Panc1 (cell line): ENCODE measurements at regions not wholly inside any gene's neighbourhood (a gene's known extent, or its start where the extent isn't known, plus 50 kb on each side); places are given as distances from the start of the nearest gene placed in this dataset.

Experiments used
- ATAC-seq: fragments of 200-7000 bp; cut with Tn5 transposase; 2 replicates; pipeline ENCODE4 v1.9.1; 2020; ENCODE audit warnings: mild to moderate bottlenecking, moderate library complexity
- BruUV-seq: library from RNA; stranded (reverse); fragments of 400-500 nt; replicated peaks from 2 replicates; lab custom pipeline; 2021; lab: Mats Ljungman, UMichigan
- CTCF ChIA-PET: fragments of 300-600 bp; sonication (Branson Sonifier 250); formaldehyde crosslinking; loops from one replicate; lab custom pipeline; 2022; ENCODE audit warnings: antibody characterized with exemption; lab: Charles Lee
- POLR2A ChIA-PET: fragments of 300-600 bp; sonication (Branson Sonifier 250); formaldehyde crosslinking; loops from one replicate; lab custom pipeline; 2022; ENCODE audit warnings: antibody characterized with exemption; lab: Charles Lee
- DNase-seq: peaks from one replicate; pipeline ENCODE4 v3.0.0-alpha.2; 2010; ENCODE audit warnings: low read depth, low spot score
- H3K27ac ChIP-seq: 2 replicates; pipeline ENCODE4 v1.5.1; 2011; ENCODE audit warnings: mild to moderate bottlenecking, low read length, inconsistent platforms
- H3K27me3 ChIP-seq: fragments of 200-500 bp; sonication (Bioruptor generic); 2 replicates; pipeline ENCODE4 v1.6.0; 2014; ENCODE audit warnings: low read length, inconsistent platforms; ENCODE audit not compliant: control insufficient read depth, insufficient read depth
- H3K36me3 ChIP-seq: fragments of 200-500 bp; sonication (Bioruptor generic); 2 replicates; pipeline ENCODE4 v1.5.1; 2014; ENCODE audit warnings: inconsistent platforms, mild to moderate bottlenecking, low read length, moderate library complexity; ENCODE audit not compliant: control insufficient read depth, insufficient read depth
- H3K4me1 ChIP-seq: 2 replicates; pipeline ENCODE4 v1.5.1; 2011; ENCODE audit warnings: inconsistent platforms, mild to moderate bottlenecking, low read length, moderate library complexity; ENCODE audit not compliant: control insufficient read depth, insufficient read depth
- H3K4me3 ChIP-seq, 2 experiments: 2 replicates each; pipeline ENCODE4 v1.5.1; 2011 to 2012; ENCODE audit warnings: low read depth in 2 of 2, low read length in 2 of 2, mild to moderate bottlenecking in 2 of 2, inconsistent platforms in 1 of 2, moderate library complexity in 1 of 2
- H3K9me3 ChIP-seq: fragments of 200-500 bp; sonication (Bioruptor generic); 2 replicates; pipeline ENCODE4 v1.5.1; 2014; ENCODE audit warnings: low read depth, mild to moderate bottlenecking, inconsistent platforms, low read length, moderate library complexity; ENCODE audit not compliant: control insufficient read depth, insufficient read depth
- POLR2AphosphoS5 ChIP-seq: IDR thresholded peaks from 2 replicates; pipeline ENCODE4 v1.6.1; 2012; ENCODE audit warnings: mild to moderate bottlenecking, low read depth, low read length, moderate library complexity
- SIN3A ChIP-seq: IDR thresholded peaks from 2 replicates; pipeline ENCODE4 v1.6.1; 2012; ENCODE audit warnings: low read depth, mild to moderate bottlenecking, low read length, moderate library complexity, borderline replicate concordance; ENCODE audit not compliant: insufficient read depth
- TCF7L2 ChIP-seq: IDR thresholded peaks from 2 replicates; pipeline ENCODE4 v1.6.1; 2011; ENCODE audit warnings: mild to moderate bottlenecking, low read depth, low read length, inconsistent platforms
- in situ Hi-C: cut with HindIII; loops from 2 replicates; pipeline ENCODE4 v1.10.0; 2016; ENCODE audit warnings: low sequenced_read_pairs, low pct_unique_long_range_greater_than_20kb
- intact Hi-C: fragments of 100-400 bp; cut with micrococcal nuclease; formaldehyde crosslinking; loops from one replicate; pipeline ENCODE4 v1.10.0; 2022; ENCODE audit not compliant: unreplicated experiment
- TF ChIP-seq, protein P1 (sequence below): fragments of 450-650 bp; IDR thresholded peaks from 2 replicates; pipeline ENCODE4 v1.5.1; 2017; ENCODE audit warnings: mild to moderate bottlenecking
- TF ChIP-seq, protein P2 (sequence below), 2 experiments: IDR thresholded peaks; 2 replicates each; pipeline ENCODE4 v1.6.1; 2011 to 2012; ENCODE audit warnings: low read depth in 2 of 2, control low read depth in 1 of 2, low read length in 1 of 2, mild to moderate bottlenecking in 1 of 2, moderate library complexity in 1 of 2; ENCODE audit not compliant: insufficient read depth in 1 of 2

DNA sequence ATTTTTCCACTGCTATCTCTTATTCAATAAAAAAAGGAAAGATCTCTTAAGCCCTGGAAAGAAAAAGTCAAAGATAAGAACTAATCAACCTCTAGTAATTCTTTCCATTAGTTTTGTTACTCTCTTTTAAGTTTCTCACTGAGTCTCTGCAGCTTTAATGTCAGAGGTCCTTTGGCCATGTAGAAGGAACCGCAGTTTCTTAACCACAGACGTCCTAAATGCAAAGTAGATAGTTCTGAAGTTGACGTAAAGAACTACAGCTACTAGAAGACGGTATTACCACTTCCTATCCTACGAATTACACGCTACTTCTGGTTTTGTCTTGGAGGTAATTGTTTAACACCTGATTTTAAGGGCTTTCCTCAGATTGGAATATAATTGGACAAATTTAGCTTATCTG is 325.9 kb downstream of the ANKRD50 start:
- no peaks in the 10 kb centered on the region for H3K9me3 ChIP-seq
- BruUV-seq = no TSS peak
- H3K27ac ChIP-seq = no peak overlapping the region
- intact Hi-C loops (no loop called here), in situ Hi-C loops (no loop called here)
- ChIA-PET POLR2A (no interaction called here), CTCF (no interaction called here)
- no peak for ATAC-seq
- H3K36me3 ChIP-seq = no peaks in the 10 kb centered on the region
- TF ChIP-seq POLR2AphosphoS5 (no peak), TCF7L2 (no peak), SIN3A (no peak)
- TF ChIP-seq, protein P1, sequence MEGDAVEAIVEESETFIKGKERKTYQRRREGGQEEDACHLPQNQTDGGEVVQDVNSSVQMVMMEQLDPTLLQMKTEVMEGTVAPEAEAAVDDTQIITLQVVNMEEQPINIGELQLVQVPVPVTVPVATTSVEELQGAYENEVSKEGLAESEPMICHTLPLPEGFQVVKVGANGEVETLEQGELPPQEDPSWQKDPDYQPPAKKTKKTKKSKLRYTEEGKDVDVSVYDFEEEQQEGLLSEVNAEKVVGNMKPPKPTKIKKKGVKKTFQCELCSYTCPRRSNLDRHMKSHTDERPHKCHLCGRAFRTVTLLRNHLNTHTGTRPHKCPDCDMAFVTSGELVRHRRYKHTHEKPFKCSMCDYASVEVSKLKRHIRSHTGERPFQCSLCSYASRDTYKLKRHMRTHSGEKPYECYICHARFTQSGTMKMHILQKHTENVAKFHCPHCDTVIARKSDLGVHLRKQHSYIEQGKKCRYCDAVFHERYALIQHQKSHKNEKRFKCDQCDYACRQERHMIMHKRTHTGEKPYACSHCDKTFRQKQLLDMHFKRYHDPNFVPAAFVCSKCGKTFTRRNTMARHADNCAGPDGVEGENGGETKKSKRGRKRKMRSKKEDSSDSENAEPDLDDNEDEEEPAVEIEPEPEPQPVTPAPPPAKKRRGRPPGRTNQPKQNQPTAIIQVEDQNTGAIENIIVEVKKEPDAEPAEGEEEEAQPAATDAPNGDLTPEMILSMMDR = no peak
- TF ChIP-seq, protein P2, sequence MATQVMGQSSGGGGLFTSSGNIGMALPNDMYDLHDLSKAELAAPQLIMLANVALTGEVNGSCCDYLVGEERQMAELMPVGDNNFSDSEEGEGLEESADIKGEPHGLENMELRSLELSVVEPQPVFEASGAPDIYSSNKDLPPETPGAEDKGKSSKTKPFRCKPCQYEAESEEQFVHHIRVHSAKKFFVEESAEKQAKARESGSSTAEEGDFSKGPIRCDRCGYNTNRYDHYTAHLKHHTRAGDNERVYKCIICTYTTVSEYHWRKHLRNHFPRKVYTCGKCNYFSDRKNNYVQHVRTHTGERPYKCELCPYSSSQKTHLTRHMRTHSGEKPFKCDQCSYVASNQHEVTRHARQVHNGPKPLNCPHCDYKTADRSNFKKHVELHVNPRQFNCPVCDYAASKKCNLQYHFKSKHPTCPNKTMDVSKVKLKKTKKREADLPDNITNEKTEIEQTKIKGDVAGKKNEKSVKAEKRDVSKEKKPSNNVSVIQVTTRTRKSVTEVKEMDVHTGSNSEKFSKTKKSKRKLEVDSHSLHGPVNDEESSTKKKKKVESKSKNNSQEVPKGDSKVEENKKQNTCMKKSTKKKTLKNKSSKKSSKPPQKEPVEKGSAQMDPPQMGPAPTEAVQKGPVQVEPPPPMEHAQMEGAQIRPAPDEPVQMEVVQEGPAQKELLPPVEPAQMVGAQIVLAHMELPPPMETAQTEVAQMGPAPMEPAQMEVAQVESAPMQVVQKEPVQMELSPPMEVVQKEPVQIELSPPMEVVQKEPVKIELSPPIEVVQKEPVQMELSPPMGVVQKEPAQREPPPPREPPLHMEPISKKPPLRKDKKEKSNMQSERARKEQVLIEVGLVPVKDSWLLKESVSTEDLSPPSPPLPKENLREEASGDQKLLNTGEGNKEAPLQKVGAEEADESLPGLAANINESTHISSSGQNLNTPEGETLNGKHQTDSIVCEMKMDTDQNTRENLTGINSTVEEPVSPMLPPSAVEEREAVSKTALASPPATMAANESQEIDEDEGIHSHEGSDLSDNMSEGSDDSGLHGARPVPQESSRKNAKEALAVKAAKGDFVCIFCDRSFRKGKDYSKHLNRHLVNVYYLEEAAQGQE (IDR thresholded peaks at IDR 0.05; ENCODE audit: insufficient read depth in 1 of 2, low read depth in 2 of 2, low read length in 1 of 2) = no peak
- no peak for DNase-seq
- no peaks in the 10 kb centered on the region for H3K27me3 ChIP-seq
- H3K4me3 ChIP-seq = no peak overlapping the region
- H3K4me1 ChIP-seq = no peaks in the 10 kb centered on the region

DNA sequence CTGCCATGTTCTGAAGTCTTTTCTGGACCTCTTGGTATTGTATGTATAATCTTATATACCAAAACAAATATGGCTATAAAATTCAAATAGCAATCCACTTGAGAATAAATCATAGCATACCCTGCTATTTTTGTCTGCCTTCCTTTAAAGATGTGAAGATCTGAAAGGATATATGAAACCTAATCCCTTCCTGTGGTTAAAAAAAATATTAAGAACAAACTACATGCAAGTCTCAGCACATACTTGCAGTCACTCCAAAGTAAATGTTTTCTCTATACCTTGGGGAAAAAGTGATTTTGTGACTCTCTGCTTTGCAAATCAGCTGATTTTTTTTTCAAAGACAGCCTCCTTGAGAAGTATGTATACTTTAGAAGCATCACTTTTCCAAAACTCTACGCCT is 322.9 kb downstream of the ANKRD50 start:
- intact Hi-C loops = no loop called here
- no peak overlapping the region for H3K27ac ChIP-seq
- in situ Hi-C loops = no loop called here
- H3K4me1 ChIP-seq = no peaks in the 10 kb centered on the region
- ATAC-seq (no peak), DNase-seq (no peak)
- no peaks in the 10 kb centered on the region for H3K36me3 ChIP-seq
- no peaks in the 10 kb centered on the region for H3K27me3 ChIP-seq
- no peaks in the 10 kb centered on the region for H3K9me3 ChIP-seq
- no peak overlapping the region for H3K4me3 ChIP-seq
- BruUV-seq = no TSS peak
- ChIA-PET POLR2A (no interaction called here), CTCF (no interaction called here)
- TF ChIP-seq, protein P1 = no peak
- TF ChIP-seq, protein P2 (IDR thresholded peaks at IDR 0.05; ENCODE audit: insufficient read depth in 1 of 2, low read depth in 2 of 2, low read length in 1 of 2) = no peak
- no peak for TF ChIP-seq TCF7L2
- no peak for TF ChIP-seq SIN3A
- no peak for TF ChIP-seq POLR2AphosphoS5
